NCI-H748 (cell line): ENCODE measurements at regions not wholly inside any gene's neighbourhood (a gene's known extent, or its start where the extent isn't known, plus 50 kb on each side); places are given as distances from the start of the nearest gene placed in this dataset.

ENCODE experiments used
- DNase-seq: peaks from one replicate; lab custom pipeline; 2025; ENCODE audit not compliant: unreplicated experiment; lab: John Stamatoyannopoulos, UW

GRCh38 chr6:14422917-14423316 lies 305.3 kb downstream of the CD83 start:
- DNase-seq, result no peak

- DNase-seq, result no peak
Observed at GRCh38 chr6:14423330-14423729, 305.8 kb downstream of the CD83 start.

GRCh38 chr6:14423955-14424354 lies 306.4 kb downstream of the CD83 start:
- no peak for DNase-seq

GRCh38 chr6:14425805-14426204 lies 308.2 kb downstream of the CD83 start:
- DNase-seq, result no peak

GRCh38 chr6:14426281-14426680 lies 308.7 kb downstream of the CD83 start:
- DNase-seq, result no peak

- no peak for DNase-seq
Observed at GRCh38 chr6:14428269-14428668, 310.7 kb downstream of the CD83 start.

GRCh38 chr6:14429396-14429795 lies 311.8 kb downstream of the CD83 start:
- DNase-seq, result no peak

GRCh38 chr6:14430218-14430617 lies 312.6 kb downstream of the CD83 start:
- no peak for DNase-seq

- no peak for DNase-seq
Observed at GRCh38 chr6:14431385-14432330, 314.1 kb downstream of the CD83 start.

- no peak for DNase-seq
Observed at GRCh38 chr6:14434916-14435690, 317.5 kb downstream of the CD83 start.

GRCh38 chr6:14436592-14437132 lies 319.1 kb downstream of the CD83 start:
- DNase-seq, result peak; percentile 95

GRCh38 chr6:14439419-14439818 lies 321.8 kb downstream of the CD83 start:
- DNase-seq, result no peak

- DNase-seq, result peak; percentile 38
Observed at GRCh38 chr6:14440215-14440910, 322.8 kb downstream of the CD83 start.

GRCh38 chr6:14440940-14441781 lies 323.6 kb downstream of the CD83 start:
- DNase-seq, result peak; percentile 100

GRCh38 chr6:14442242-14442641 lies 324.7 kb downstream of the CD83 start:
- DNase-seq, result peak; percentile 69

- peak; percentile 45 for DNase-seq
Observed at GRCh38 chr6:14443629-14444268, 326.2 kb downstream of the CD83 start.

GRCh38 chr6:14444295-14444972 lies 326.9 kb downstream of the CD83 start:
- peak; percentile 67 for DNase-seq

GRCh38 chr6:14447240-14447639 lies 329.7 kb downstream of the CD83 start:
- DNase-seq, result no peak

GRCh38 chr6:14448246-14448645 lies 330.7 kb downstream of the CD83 start:
- DNase-seq, result no peak
